SK-N-SH treated with all-trans-retinoic acid at 6 μM for 48 hours (cell line): ENCODE measurements at regions not wholly inside any gene's neighbourhood (a gene's known extent, or its start where the extent isn't known, plus 50 kb on each side); places are given as distances from the start of the nearest gene placed in this dataset.

ENCODE experiments used
- ATAC-seq: fragments of 200-7000 bp; cut with Tn5 transposase; 3 replicates; pipeline ENCODE4 v1.9.1; 2020; ENCODE audit warnings: mild to moderate bottlenecking, moderate library complexity
- ARNTL ChIP-seq: fragments of 450-650 bp; formaldehyde crosslinking; IDR thresholded peaks from 2 replicates; pipeline ENCODE4 v1.5.0; 2020; ENCODE audit warnings: low read depth, mild to moderate bottlenecking, moderate library complexity, borderline replicate concordance
- BACH2 ChIP-seq: fragments of 250-450 bp; sonication (Bioruptor Pico); IDR thresholded peaks from 2 replicates; pipeline ENCODE4 v1.9.0; 2021; ENCODE audit warnings: mild to moderate bottlenecking, borderline replicate concordance
- CSDC2 ChIP-seq: fragments of 250-450 bp; sonication (Bioruptor Pico); IDR thresholded peaks from 2 replicates; pipeline ENCODE4 v1.5.0; 2020; ENCODE audit warnings: mild to moderate bottlenecking, moderate library complexity
- ESRRG ChIP-seq: fragments of 250-450 bp; sonication (Bioruptor Pico); IDR thresholded peaks from 2 replicates; pipeline ENCODE4 v1.6.1; 2021; ENCODE audit warnings: mild to moderate bottlenecking
- GLIS3 ChIP-seq: fragments of 250-450 bp; sonication (Bioruptor Pico); IDR thresholded peaks from 2 replicates; pipeline ENCODE4 v1.5.0; 2020; ENCODE audit warnings: mild to moderate bottlenecking, moderate library complexity
- ISL1 ChIP-seq: fragments of 250-450 bp; sonication (Bioruptor Pico); IDR thresholded peaks from 2 replicates; pipeline ENCODE4 v2.1.2; 2022; ENCODE audit warnings: mild to moderate bottlenecking, moderate library complexity
- OSR1 ChIP-seq: fragments of 250-450 bp; sonication (Bioruptor Pico); IDR thresholded peaks from 2 replicates; pipeline ENCODE4 v1.8.0; 2022; ENCODE audit warnings: moderate library complexity, mild to moderate bottlenecking, inconsistent platforms
- PATZ1 ChIP-seq: fragments of 250-450 bp; sonication (Bioruptor Pico); IDR thresholded peaks from 2 replicates; pipeline ENCODE4 v1.8.0; 2020; ENCODE audit warnings: mild to moderate bottlenecking, moderate library complexity, borderline replicate concordance
- PPARA ChIP-seq: fragments of 250-450 bp; sonication (Bioruptor Pico); IDR thresholded peaks from 2 replicates; pipeline ENCODE4 v1.5.0; 2020; ENCODE audit warnings: mild to moderate bottlenecking, borderline replicate concordance
- SNAI2 ChIP-seq: fragments of 250-450 bp; sonication (Bioruptor Pico); IDR thresholded peaks from 2 replicates; pipeline ENCODE4 v1.5.0; 2020; ENCODE audit warnings: mild to moderate bottlenecking, moderate library complexity
- TCF4 ChIP-seq: fragments of 250-450 bp; sonication (Bioruptor Pico); IDR thresholded peaks from 2 replicates; pipeline ENCODE4 v1.8.0; 2021; ENCODE audit warnings: mild to moderate bottlenecking, moderate library complexity, borderline replicate concordance
- TOX ChIP-seq: fragments of 250-450 bp; sonication (Bioruptor Pico); IDR thresholded peaks from 2 replicates; pipeline ENCODE4 v1.8.0; 2021; ENCODE audit warnings: mild to moderate bottlenecking, moderate library complexity, borderline replicate concordance
- ZC3H10 ChIP-seq: fragments of 250-450 bp; sonication (Bioruptor Pico); IDR thresholded peaks from 2 replicates; pipeline ENCODE4 v1.5.1; 2021; ENCODE audit warnings: mild to moderate bottlenecking, moderate library complexity
- ZFP3 ChIP-seq: fragments of 250-450 bp; sonication (Bioruptor Pico); IDR thresholded peaks from 2 replicates; pipeline ENCODE4 v1.5.0; 2020; ENCODE audit warnings: mild to moderate bottlenecking, moderate library complexity
- ZNF565 ChIP-seq: fragments of 450-650 bp; formaldehyde crosslinking; conservative IDR thresholded peaks from 2 replicates; pipeline ENCODE4 v1.5.0; 2020; ENCODE audit warnings: low read depth, mild to moderate bottlenecking, moderate library complexity
- ZNF70 ChIP-seq: fragments of 450-650 bp; formaldehyde crosslinking; IDR thresholded peaks from 2 replicates; pipeline ENCODE4 v1.5.0; 2020; ENCODE audit warnings: mild to moderate bottlenecking, moderate library complexity
- ZNF8 ChIP-seq: fragments of 450-650 bp; formaldehyde crosslinking; IDR thresholded peaks from 2 replicates; pipeline ENCODE4 v1.5.0; 2020; ENCODE audit warnings: mild to moderate bottlenecking, moderate library complexity
- TF ChIP-seq, protein P1 (sequence below): fragments of 250-450 bp; sonication (Bioruptor Pico); IDR thresholded peaks from 2 replicates; pipeline ENCODE4 v1.5.1; 2021; ENCODE audit warnings: mild to moderate bottlenecking, moderate library complexity
- TF ChIP-seq, protein P2 (sequence below): fragments of 250-450 bp; sonication (Bioruptor Pico); IDR thresholded peaks from 2 replicates; pipeline ENCODE4 v1.5.1; 2020; ENCODE audit warnings: low read depth, mild to moderate bottlenecking, moderate library complexity
- TF ChIP-seq, protein P3 (sequence below): fragments of 250-450 bp; sonication (Bioruptor Pico); IDR thresholded peaks from 2 replicates; pipeline ENCODE4 v1.5.0; 2020; ENCODE audit warnings: mild to moderate bottlenecking, moderate library complexity

- TF ChIP-seq, protein P1, sequence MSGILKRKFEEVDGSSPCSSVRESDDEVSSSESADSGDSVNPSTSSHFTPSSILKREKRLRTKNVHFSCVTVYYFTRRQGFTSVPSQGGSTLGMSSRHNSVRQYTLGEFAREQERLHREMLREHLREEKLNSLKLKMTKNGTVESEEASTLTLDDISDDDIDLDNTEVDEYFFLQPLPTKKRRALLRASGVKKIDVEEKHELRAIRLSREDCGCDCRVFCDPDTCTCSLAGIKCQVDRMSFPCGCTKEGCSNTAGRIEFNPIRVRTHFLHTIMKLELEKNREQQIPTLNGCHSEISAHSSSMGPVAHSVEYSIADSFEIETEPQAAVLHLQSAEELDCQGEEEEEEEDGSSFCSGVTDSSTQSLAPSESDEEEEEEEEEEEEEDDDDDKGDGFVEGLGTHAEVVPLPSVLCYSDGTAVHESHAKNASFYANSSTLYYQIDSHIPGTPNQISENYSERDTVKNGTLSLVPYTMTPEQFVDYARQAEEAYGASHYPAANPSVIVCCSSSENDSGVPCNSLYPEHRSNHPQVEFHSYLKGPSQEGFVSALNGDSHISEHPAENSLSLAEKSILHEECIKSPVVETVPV (CRISPR knock-in tag) = no peak
- TF ChIP-seq BACH2 (no peak), GLIS3 (no peak), SNAI2 (CRISPR knock-in tag) (no peak), ZNF70 (CRISPR knock-in tag) (no peak)
- no peak for ATAC-seq
Measured at GRCh38 chr13:90068658-90069057, 1278.8 kb upstream of the MIR17HG start.

- TF ChIP-seq ARNTL (CRISPR knock-in tag) (no peak), GLIS3 (no peak), BACH2 (no peak), ZFP3 (CRISPR knock-in tag) (no peak), TOX (no peak)
- ATAC-seq = no peak
Measured at GRCh38 chr13:90070362-90070761, 1277.1 kb upstream of the MIR17HG start.

DNA sequence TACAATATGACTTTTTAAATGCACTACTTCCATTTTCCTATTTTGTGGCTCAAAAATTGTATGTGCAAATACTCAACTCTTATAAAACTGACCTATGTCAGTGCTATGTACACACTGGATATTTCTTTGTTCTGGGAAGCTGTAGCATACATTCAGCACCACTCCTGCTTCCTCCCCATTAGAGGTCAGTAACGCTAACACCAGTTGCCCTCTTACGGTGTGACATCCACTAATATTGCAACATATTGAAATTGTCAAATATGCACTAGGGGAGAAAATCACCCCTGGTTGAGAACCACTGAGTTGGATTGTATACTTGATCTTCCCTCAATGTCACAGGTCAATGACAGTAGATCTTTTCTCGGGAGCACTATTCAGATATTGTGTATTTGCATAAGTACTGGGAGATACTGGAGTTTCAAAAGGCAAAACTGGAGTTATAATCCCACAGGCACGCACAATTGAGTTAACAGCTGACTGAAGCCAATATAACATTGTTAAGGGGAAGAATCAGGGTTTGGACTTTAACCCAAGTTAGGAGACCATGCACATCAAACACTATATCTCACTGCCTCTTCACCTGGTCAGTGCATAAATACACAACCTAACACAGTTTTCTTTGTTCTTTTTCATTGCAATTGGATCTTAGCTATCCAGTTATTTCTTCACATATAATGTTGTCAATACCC lies 1276.5 kb upstream of the MIR17HG start:
- ATAC-seq = no peak
- TF ChIP-seq ZC3H10 (no peak), ZNF70 (CRISPR knock-in tag) (no peak), PATZ1 (CRISPR knock-in tag) (no peak), ZNF565 (no peak), TCF4 (CRISPR knock-in tag) (no peak), BACH2 (no peak), OSR1 (no peak), ZNF8 (CRISPR knock-in tag) (no peak), GLIS3 (no peak), PPARA (CRISPR knock-in tag) (no peak)
- TF ChIP-seq, protein P1 (CRISPR knock-in tag) = no peak
- TF ChIP-seq, protein P2, sequence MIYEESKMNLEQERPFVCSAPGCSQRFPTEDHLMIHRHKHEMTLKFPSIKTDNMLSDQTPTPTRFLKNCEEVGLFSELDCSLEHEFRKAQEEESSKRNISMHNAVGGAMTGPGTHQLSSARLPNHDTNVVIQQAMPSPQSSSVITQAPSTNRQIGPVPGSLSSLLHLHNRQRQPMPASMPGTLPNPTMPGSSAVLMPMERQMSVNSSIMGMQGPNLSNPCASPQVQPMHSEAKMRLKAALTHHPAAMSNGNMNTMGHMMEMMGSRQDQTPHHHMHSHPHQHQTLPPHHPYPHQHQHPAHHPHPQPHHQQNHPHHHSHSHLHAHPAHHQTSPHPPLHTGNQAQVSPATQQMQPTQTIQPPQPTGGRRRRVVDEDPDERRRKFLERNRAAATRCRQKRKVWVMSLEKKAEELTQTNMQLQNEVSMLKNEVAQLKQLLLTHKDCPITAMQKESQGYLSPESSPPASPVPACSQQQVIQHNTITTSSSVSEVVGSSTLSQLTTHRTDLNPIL = no peak
- TF ChIP-seq, protein P3, sequence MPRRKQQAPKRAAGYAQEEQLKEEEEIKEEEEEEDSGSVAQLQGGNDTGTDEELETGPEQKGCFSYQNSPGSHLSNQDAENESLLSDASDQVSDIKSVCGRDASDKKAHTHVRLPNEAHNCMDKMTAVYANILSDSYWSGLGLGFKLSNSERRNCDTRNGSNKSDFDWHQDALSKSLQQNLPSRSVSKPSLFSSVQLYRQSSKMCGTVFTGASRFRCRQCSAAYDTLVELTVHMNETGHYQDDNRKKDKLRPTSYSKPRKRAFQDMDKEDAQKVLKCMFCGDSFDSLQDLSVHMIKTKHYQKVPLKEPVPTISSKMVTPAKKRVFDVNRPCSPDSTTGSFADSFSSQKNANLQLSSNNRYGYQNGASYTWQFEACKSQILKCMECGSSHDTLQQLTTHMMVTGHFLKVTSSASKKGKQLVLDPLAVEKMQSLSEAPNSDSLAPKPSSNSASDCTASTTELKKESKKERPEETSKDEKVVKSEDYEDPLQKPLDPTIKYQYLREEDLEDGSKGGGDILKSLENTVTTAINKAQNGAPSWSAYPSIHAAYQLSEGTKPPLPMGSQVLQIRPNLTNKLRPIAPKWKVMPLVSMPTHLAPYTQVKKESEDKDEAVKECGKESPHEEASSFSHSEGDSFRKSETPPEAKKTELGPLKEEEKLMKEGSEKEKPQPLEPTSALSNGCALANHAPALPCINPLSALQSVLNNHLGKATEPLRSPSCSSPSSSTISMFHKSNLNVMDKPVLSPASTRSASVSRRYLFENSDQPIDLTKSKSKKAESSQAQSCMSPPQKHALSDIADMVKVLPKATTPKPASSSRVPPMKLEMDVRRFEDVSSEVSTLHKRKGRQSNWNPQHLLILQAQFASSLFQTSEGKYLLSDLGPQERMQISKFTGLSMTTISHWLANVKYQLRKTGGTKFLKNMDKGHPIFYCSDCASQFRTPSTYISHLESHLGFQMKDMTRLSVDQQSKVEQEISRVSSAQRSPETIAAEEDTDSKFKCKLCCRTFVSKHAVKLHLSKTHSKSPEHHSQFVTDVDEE (CRISPR knock-in tag) = no peak

DNA sequence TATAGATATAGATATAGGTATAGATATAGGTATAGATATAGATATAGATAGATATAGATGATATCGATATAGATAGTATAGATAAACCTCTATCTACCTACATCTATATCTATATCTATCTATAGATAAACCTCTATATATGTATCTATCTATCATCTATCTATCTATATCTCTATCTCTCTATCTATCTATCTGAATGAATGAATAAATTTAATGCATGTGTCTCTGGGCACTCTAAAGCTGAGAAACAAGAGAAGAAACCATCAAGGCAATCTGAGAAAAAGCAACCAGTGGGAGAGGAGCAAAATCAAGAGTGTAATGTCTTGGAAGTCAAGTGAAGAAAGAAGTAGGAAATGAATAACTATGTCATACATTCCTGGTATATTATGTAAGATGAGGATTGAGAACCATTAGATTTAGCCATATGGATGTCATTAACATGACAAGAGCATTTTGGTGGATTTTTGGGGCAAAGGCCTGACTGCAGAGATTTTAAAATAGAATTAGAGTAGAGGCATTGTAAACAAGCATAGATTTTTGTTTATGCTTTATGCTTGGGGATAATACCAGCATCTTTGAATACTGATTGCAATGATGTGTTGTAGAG lies 1262.7 kb upstream of the MIR17HG start:
- no peak; the same call in 2 of the 3 replicates for ATAC-seq
- no peak for TF ChIP-seq ARNTL (CRISPR knock-in tag)
- no peak for TF ChIP-seq CSDC2 (CRISPR knock-in tag)
- TF ChIP-seq ZNF565 = no peak
- TF ChIP-seq, protein P1 (CRISPR knock-in tag) = no peak
- TF ChIP-seq, protein P3 (CRISPR knock-in tag) = no peak
- TF ChIP-seq GLIS3 = no peak
- TF ChIP-seq, protein P2 = no peak
- TF ChIP-seq ESRRG (CRISPR knock-in tag) = no peak
- no peak for TF ChIP-seq TCF4 (CRISPR knock-in tag)
- TF ChIP-seq ZFP3 (CRISPR knock-in tag) = no peak
- no peak for TF ChIP-seq ISL1 (CRISPR knock-in tag)
